GM23248 (cell line): ENCODE measurements at regions not wholly inside any gene's neighbourhood (a gene's known extent, or its start where the extent isn't known, plus 50 kb on each side); places are given as distances from the start of the nearest gene placed in this dataset.

Experiments used
- DNase-seq: peaks from one replicate; pipeline ENCODE4 v3.0.0-alpha.2; 2015
- H2AFZ ChIP-seq: fragments of 200-600 bp; sonication (generic); 2 replicates; pipeline ENCODE4 v1.6.1; 2016; ENCODE audit warnings: antibody characterized with exemption
- H3F3A ChIP-seq: fragments of 200-600 bp; sonication (generic); 2 replicates; pipeline ENCODE4 v1.6.1; 2016; ENCODE audit warnings: mild to moderate bottlenecking, antibody characterized with exemption, mixed run types; ENCODE audit not compliant: insufficient read depth
- H3K27ac ChIP-seq: fragments of 200-600 bp; sonication (generic); 2 replicates; pipeline ENCODE4 v1.5.1; 2016; ENCODE audit warnings: mild to moderate bottlenecking
- H3K27me3 ChIP-seq: fragments of 200-600 bp; sonication (generic); replicated peaks from 2 replicates; pipeline ENCODE4 v1.6.1; 2016; ENCODE audit warnings: mild to moderate bottlenecking; ENCODE audit not compliant: insufficient read depth
- H3K36me3 ChIP-seq: fragments of 200-600 bp; sonication (generic); 2 replicates; pipeline ENCODE4 v1.6.1; 2016; ENCODE audit warnings: low read depth, mild to moderate bottlenecking
- H3K4me1 ChIP-seq: fragments of 200-600 bp; sonication (generic); 2 replicates; pipeline ENCODE4 v1.6.1; 2016; ENCODE audit warnings: mild to moderate bottlenecking; ENCODE audit not compliant: insufficient read depth
- H3K4me2 ChIP-seq: fragments of 200-600 bp; sonication (generic); one replicate; pipeline ENCODE4 v1.6.1; 2016; ENCODE audit warnings: mild to moderate bottlenecking; ENCODE audit not compliant: unreplicated experiment
- H3K4me3 ChIP-seq: fragments of 200-600 bp; sonication (generic); 2 replicates; pipeline ENCODE4 v1.5.1; 2016; ENCODE audit warnings: mild to moderate bottlenecking
- H3K79me2 ChIP-seq: fragments of 200-600 bp; sonication (generic); 2 replicates; pipeline ENCODE4 v1.6.1; 2016; ENCODE audit warnings: mild to moderate bottlenecking; ENCODE audit not compliant: insufficient read depth
- H3K9ac ChIP-seq: fragments of 200-600 bp; sonication (generic); 2 replicates; pipeline ENCODE4 v1.6.1; 2016; ENCODE audit warnings: mild to moderate bottlenecking
- H3K9me2 ChIP-seq: fragments of 200-600 bp; sonication (generic); 2 replicates; pipeline ENCODE4 v1.6.1; 2016; ENCODE audit warnings: mixed run types, mild to moderate bottlenecking, moderate library complexity; ENCODE audit not compliant: insufficient read depth
- H3K9me3 ChIP-seq: fragments of 200-600 bp; sonication (generic); one replicate; pipeline ENCODE4 v1.6.1; 2017; ENCODE audit warnings: low read depth
- H4K20me1 ChIP-seq: fragments of 200-600 bp; sonication (generic); 2 replicates; pipeline ENCODE4 v1.6.0; 2016; ENCODE audit not compliant: insufficient read depth
- EZH2 ChIP-seq: fragments of 200-600 bp; sonication (generic); IDR thresholded peaks from 2 replicates; pipeline ENCODE4 v1.6.1; 2018; ENCODE audit warnings: antibody characterized with exemption, mild to moderate bottlenecking; ENCODE audit not compliant: insufficient read depth, poor library complexity, severe bottlenecking
- EZH2phosphoT487 ChIP-seq: fragments of 200-600 bp; sonication (generic); IDR thresholded peaks from 2 replicates; pipeline ENCODE4 v1.6.1; 2018; ENCODE audit warnings: antibody characterized with exemption, moderate library complexity, mild to moderate bottlenecking, low read depth; ENCODE audit not compliant: insufficient read depth
- WGBS, 2 experiments: methylation state at CpG; one replicate each; pipeline ENCODE4 v1.1.6; 2015 to 2017; ENCODE audit warnings: low lambda C conversion rate in 2 of 2, low coverage in 1 of 2; ENCODE audit errors: missing lambda C conversion rate in 2 of 2; 5-methylcytosine and 5-hydroxymethylcytosine counted together
- in situ Hi-C: fragments of 300-500 bp; cut with MboI; formaldehyde crosslinking; loops from 2 replicates; pipeline ENCODE4 v1.15.0; 2020

DNA sequence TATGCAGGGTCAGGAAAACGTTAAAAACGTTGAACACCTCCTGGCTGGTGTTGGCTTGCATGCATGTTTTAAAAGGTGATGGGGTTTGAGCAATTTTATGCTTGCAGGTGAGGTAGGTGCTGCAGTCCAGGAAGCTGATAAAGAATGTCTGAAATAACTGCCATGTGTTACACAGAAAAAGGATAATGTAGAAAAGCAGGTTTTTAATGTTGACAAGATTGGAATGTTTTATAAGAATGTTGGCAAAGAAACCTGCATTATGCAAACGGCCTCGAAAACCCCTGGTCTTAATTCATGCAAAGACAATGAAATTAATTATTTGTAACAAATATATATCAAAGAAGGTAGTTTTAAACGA is 723.7 kb upstream of the AGA start:
- whole genome bisulfite sequencing, 2 experiments = 2 to 5% methylated on average over 5 of the region's 5 CpGs
- DNase-seq = no peak
- Histone ChIP-seq H3K9me3 (no peaks in the 10 kb centered on the region), H4K20me1 (no peaks in the 10 kb centered on the region), H3K27ac (no peak overlapping the region), H3K9ac (no peak overlapping the region), H3K79me2 (no peaks in the 10 kb centered on the region), H3K27me3 (no peaks in the 10 kb centered on the region), H3K4me1 (no peaks in the 10 kb centered on the region), H3K9me2 (no peaks in the 10 kb centered on the region), H2AFZ (no peak overlapping the region), H3K4me2 (no peak overlapping the region), H3F3A (no peaks in the 10 kb centered on the region), H3K36me3 (no peaks in the 10 kb centered on the region), H3K4me3 (no peak overlapping the region)
- in situ Hi-C loops = no loop called here
- TF ChIP-seq EZH2 (no peak), EZH2phosphoT487 (no peak)

DNA sequence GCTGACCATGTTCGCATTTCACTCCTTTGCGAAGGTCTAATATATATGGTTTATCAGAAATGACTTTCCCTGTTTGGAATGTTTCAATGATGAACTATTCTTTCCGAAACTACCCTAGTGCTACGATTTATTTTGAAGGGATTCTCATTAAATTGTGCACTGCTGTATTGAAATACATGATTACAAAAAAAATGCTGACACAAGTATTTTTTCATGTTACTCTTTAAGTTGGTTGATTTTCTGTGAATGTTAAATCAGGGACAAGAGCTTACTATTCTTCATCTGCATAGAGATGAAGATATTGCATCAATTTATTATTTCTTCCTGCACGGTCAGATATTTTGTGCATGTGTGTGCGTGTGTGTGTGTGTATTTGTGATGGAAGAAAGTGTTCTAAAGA is 731.5 kb upstream of the AGA start:
- H4K20me1 ChIP-seq = no peaks in the 10 kb centered on the region
- no peaks in the 10 kb centered on the region for H3K9me2 ChIP-seq
- no peaks in the 10 kb centered on the region for H3K36me3 ChIP-seq
- no peak overlapping the region for H2AFZ ChIP-seq
- no peak overlapping the region for H3K4me3 ChIP-seq
- no peak for DNase-seq
- no peaks in the 10 kb centered on the region for H3K4me1 ChIP-seq
- H3K9ac ChIP-seq = no peak overlapping the region
- H3K9me3 ChIP-seq = no peaks in the 10 kb centered on the region
- no peaks in the 10 kb centered on the region for H3K79me2 ChIP-seq
- in situ Hi-C loops = no loop called here
- no peaks in the 10 kb centered on the region for H3F3A ChIP-seq
- H3K27me3 ChIP-seq = no peaks in the 10 kb centered on the region
- no peak overlapping the region for H3K4me2 ChIP-seq
- TF ChIP-seq EZH2phosphoT487 (no peak), EZH2 (no peak)
- H3K27ac ChIP-seq = no peak overlapping the region
- 32 to 37% methylated on average over 6 of the region's 6 CpGs for WGBS, 2 experiments

DNA sequence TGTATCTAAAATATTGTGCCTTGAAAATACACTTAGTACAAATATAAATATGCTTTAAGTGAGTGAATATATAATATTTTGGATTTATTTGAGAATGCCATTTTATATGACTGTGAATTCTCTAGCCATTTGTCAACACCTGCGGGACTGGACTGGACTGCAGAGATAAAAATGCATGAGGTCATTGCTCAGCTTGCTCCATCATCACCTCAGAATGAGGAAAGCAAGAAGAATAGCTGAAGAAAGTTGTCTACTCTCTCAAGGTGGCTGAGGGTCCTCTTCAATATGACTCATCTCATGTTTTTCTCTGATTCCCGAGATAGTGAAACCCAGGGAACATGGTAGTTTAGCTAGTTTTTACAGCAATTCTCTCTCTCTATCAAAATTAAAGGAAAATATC is 732.5 kb upstream of the AGA start:
- Histone ChIP-seq H3K4me1 (no peaks in the 10 kb centered on the region), H3K4me3 (no peak overlapping the region), H3K4me2 (no peak overlapping the region), H3K79me2 (no peaks in the 10 kb centered on the region), H3K9me3 (no peaks in the 10 kb centered on the region), H3K9me2 (no peaks in the 10 kb centered on the region), H3K36me3 (no peaks in the 10 kb centered on the region), H3K27ac (no peak overlapping the region), H3K27me3 (no peaks in the 10 kb centered on the region), H4K20me1 (no peaks in the 10 kb centered on the region), H3K9ac (no peak overlapping the region), H3F3A (no peaks in the 10 kb centered on the region), H2AFZ (no peak overlapping the region)
- in situ Hi-C loops = no loop called here
- WGBS, 2 experiments = 29 to 33% methylated on average over 2 of the region's 2 CpGs
- TF ChIP-seq EZH2 (no peak), EZH2phosphoT487 (no peak)
- no peak for DNase-seq

DNA sequence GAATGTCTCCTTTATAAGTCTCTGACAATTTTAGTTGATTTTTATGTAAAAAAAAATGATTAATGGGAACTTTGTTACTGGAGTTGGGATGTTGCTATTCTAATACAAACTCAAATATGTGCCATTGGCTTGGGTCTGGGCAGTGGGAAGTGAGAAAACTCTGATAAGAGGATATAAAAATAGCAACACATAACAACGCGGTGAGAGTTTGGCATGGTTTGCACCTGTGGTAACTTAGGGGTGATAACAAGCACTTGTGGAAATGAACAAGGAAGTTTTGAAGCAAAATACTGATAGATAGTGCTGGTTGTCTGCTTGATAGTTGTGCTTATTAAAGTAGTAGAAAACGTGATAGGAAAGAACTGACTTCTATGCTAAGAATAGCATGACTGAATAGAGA is 743.3 kb upstream of the AGA start:
- no peak overlapping the region for H3K27ac ChIP-seq
- 15 to 17% methylated on average over 3 of the region's 3 CpGs for WGBS, 2 experiments
- no peak overlapping the region for H3K4me2 ChIP-seq
- H3K9ac ChIP-seq = no peak overlapping the region
- no peaks in the 10 kb centered on the region for H4K20me1 ChIP-seq
- no peaks in the 10 kb centered on the region for H3K9me3 ChIP-seq
- no peak overlapping the region for H2AFZ ChIP-seq
- no peaks in the 10 kb centered on the region for H3K4me1 ChIP-seq
- H3K36me3 ChIP-seq = no peaks in the 10 kb centered on the region
- no peaks in the 10 kb centered on the region for H3K9me2 ChIP-seq
- in situ Hi-C loops = no loop called here
- no peaks in the 10 kb centered on the region for H3K79me2 ChIP-seq
- no peak overlapping the region for H3K4me3 ChIP-seq
- H3F3A ChIP-seq = no peaks in the 10 kb centered on the region
- DNase-seq = no peak
- no peak for TF ChIP-seq EZH2phosphoT487
- no peak for TF ChIP-seq EZH2
- H3K27me3 ChIP-seq = no peaks in the 10 kb centered on the region

DNA sequence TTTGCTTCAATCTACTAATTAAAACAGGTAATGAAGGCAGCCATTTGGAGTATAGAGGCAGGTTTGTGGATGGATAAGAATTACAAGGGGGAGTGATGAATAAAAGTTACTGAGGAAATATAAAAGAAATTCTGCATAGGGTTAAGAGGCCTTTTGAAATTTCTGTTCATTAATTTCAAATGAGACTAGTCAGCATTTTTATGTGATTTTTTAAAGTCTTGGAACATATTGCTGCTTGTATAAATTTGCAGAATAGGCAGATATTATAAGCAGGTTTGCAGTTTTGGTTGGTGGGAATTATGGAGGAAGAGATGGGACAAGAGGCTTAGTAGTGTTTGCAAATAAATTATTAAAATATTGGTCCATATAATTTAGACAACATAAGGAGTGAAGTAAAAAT is 750.4 kb upstream of the AGA start:
- TF ChIP-seq EZH2phosphoT487 (no peak), EZH2 (no peak)
- H3K27ac ChIP-seq = no peak overlapping the region
- no peaks in the 10 kb centered on the region for H3K9me3 ChIP-seq
- H3F3A ChIP-seq = no peaks in the 10 kb centered on the region
- no peaks in the 10 kb centered on the region for H3K79me2 ChIP-seq
- H3K4me2 ChIP-seq = no peak overlapping the region
- no peaks in the 10 kb centered on the region for H3K9me2 ChIP-seq
- DNase-seq = no peak
- H2AFZ ChIP-seq = no peak overlapping the region
- no peak overlapping the region for H3K9ac ChIP-seq
- H3K36me3 ChIP-seq = no peaks in the 10 kb centered on the region
- in situ Hi-C loops = no loop called here
- no peaks in the 10 kb centered on the region for H3K27me3 ChIP-seq
- no peaks in the 10 kb centered on the region for H4K20me1 ChIP-seq
- no peaks in the 10 kb centered on the region for H3K4me1 ChIP-seq
- no peak overlapping the region for H3K4me3 ChIP-seq
